ENCODE measurements at regions not wholly inside any gene's neighbourhood (a gene's known extent, or its start where the extent isn't known, plus 50 kb on each side); places are given as distances from the start of the nearest gene placed in this dataset.

- Mint-ChIP-seq H3K27me3 (ENCODE audit: low read depth) (no peaks in the 10 kb centered on the region), H3K4me3 (no peak overlapping the region), H3K36me3 (ENCODE audit: low read depth) (no peaks in the 10 kb centered on the region), H3K4me1 (peaks cover 8% of the 10 kb centered on the region), H3K9me3 (no peaks in the 10 kb centered on the region), H3K27ac (ENCODE audit: unreplicated experiment) (no peak overlapping the region)
- no peak for DNase-seq (ENCODE audit: low read depth, low spot score)
- TF ChIP-seq CTCF (conservative IDR thresholded peaks at IDR 0.05): no peak
Observed at GRCh38 chr4:100284129-100284880, 94.0 kb upstream of the DDIT4L start.

GRCh38 chr4:100280807-100281206 lies 90.5 kb upstream of the DDIT4L start:
- DNase-seq (ENCODE audit: low read depth, low spot score): no peak
- no peak overlapping the region for H3K4me3 Mint-ChIP-seq
- peaks cover 4% of the 10 kb centered on the region for H3K4me1 Mint-ChIP-seq
- no peaks in the 10 kb centered on the region for H3K27me3 Mint-ChIP-seq (ENCODE audit: low read depth)
- TF ChIP-seq CTCF (conservative IDR thresholded peaks at IDR 0.05): no peak
- no peak overlapping the region for H3K27ac Mint-ChIP-seq (ENCODE audit: unreplicated experiment)
- no peaks in the 10 kb centered on the region for H3K36me3 Mint-ChIP-seq (ENCODE audit: low read depth)
- H3K9me3 Mint-ChIP-seq: no peaks in the 10 kb centered on the region

- H3K4me3 Mint-ChIP-seq: no peak overlapping the region
- no peak overlapping the region for H3K27ac Mint-ChIP-seq (ENCODE audit: unreplicated experiment)
- no peaks in the 10 kb centered on the region for H3K27me3 Mint-ChIP-seq (ENCODE audit: low read depth)
- no peaks in the 10 kb centered on the region for H3K36me3 Mint-ChIP-seq (ENCODE audit: low read depth)
- no peak for DNase-seq (ENCODE audit: low read depth, low spot score)
- H3K9me3 Mint-ChIP-seq: no peaks in the 10 kb centered on the region
- TF ChIP-seq CTCF (conservative IDR thresholded peaks at IDR 0.05): no peak
- H3K4me1 Mint-ChIP-seq: peaks cover 4% of the 10 kb centered on the region
Observed at GRCh38 chr4:100278567-100278966, 88.3 kb upstream of the DDIT4L start.

- Mint-ChIP-seq H3K4me1 (peaks cover 4% of the 10 kb centered on the region), H3K4me3 (no peak overlapping the region), H3K36me3 (ENCODE audit: low read depth) (no peaks in the 10 kb centered on the region)
Observed at GRCh38 chr4:100269446-100269845, 79.2 kb upstream of the DDIT4L start.

GRCh38 chr4:100268789-100269188 lies 78.5 kb upstream of the DDIT4L start:
- peaks cover 9% of the 10 kb centered on the region for H3K9me3 Mint-ChIP-seq
- DNase-seq (ENCODE audit: low read depth, low spot score): no peak
- H3K27ac Mint-ChIP-seq (ENCODE audit: unreplicated experiment): no peak overlapping the region
- peaks cover 4% of the 10 kb centered on the region for H3K4me1 Mint-ChIP-seq
- H3K36me3 Mint-ChIP-seq (ENCODE audit: low read depth): no peaks in the 10 kb centered on the region
- no peak overlapping the region for H3K4me3 Mint-ChIP-seq
- H3K27me3 Mint-ChIP-seq (ENCODE audit: low read depth): peaks cover 4% of the 10 kb centered on the region
- TF ChIP-seq CTCF (conservative IDR thresholded peaks at IDR 0.05): no peak

More at GRCh38 chr4:100269446-100269845, 79.2 kb upstream of the DDIT4L start:
- Mint-ChIP-seq H3K27ac (ENCODE audit: unreplicated experiment) (no peak overlapping the region), H3K27me3 (ENCODE audit: low read depth) (peaks cover 4% of the 10 kb centered on the region), H3K9me3 (peaks cover 6% of the 10 kb centered on the region)
- TF ChIP-seq CTCF (conservative IDR thresholded peaks at IDR 0.05): no peak
- DNase-seq (ENCODE audit: low read depth, low spot score): no peak
